HCT116 (cell line): ENCODE measurements at regions not wholly inside any gene's neighbourhood (a gene's known extent, or its start where the extent isn't known, plus 50 kb on each side); places are given as distances from the start of the nearest gene placed in this dataset.

Experiments
- ATAC-seq: fragments of 200-7000 bp; cut with Tn5 transposase; 2 replicates; pipeline ENCODE4 v1.9.1; 2020; ENCODE audit warnings: mild to moderate bottlenecking, moderate library complexity
- BruUV-seq: library from RNA; stranded (reverse); fragments of 400-500 nt; replicated peaks from 2 replicates; lab custom pipeline; 2021; lab: Mats Ljungman, UMichigan
- CTCF ChIA-PET: fragments of 300-600 bp; sonication (Branson Sonifier 250); formaldehyde crosslinking; loops from one replicate; lab custom pipeline; 2021; ENCODE audit warnings: antibody characterized with exemption; lab: Charles Lee
- POLR2A ChIA-PET: fragments of 300-600, 350-600 bp; sonication (Branson Sonifier 250); formaldehyde crosslinking; loops from one replicate; lab custom pipeline; 2021; ENCODE audit warnings: antibody characterized with exemption; lab: Charles Lee
- RAD21 ChIA-PET, 2 experiments: fragments of 300-600 bp; sonication (Branson Sonifier 250); formaldehyde crosslinking; loops; one replicate each; lab custom pipeline; 2023; ENCODE audit warnings: low total read pairs in 2 of 2; ENCODE audit not compliant: uncharacterized antibody in 2 of 2, unreplicated experiment in 2 of 2, low non-redundant PET in 1 of 2; lab: Charles Lee
- DNase-seq: peaks from one replicate; pipeline ENCODE4 v3.0.0-alpha.2; 2010; ENCODE audit warnings: low read depth, low spot score
- H2AFZ ChIP-seq: fragments of 200-600 bp; shearing (Covaris generic), sonication (generic); 2 replicates; pipeline ENCODE4 v1.6.1; 2017; ENCODE audit warnings: low read depth, mixed run types, mixed read lengths, antibody characterized with exemption, low read length; ENCODE audit not compliant: poor library complexity, severe bottlenecking
- H3K27ac ChIP-seq: 2 replicates; pipeline ENCODE4 v1.5.1; 2012; ENCODE audit warnings: low read depth, low read length
- H3K27me3 ChIP-seq: fragments of 200-600 bp; sonication (generic); 2 replicates; pipeline ENCODE4 v1.6.1; 2016; ENCODE audit warnings: mixed run types, low read length, mixed read lengths; ENCODE audit not compliant: insufficient read depth
- H3K36me3 ChIP-seq, 2 experiments: fragments of 200-500 bp in 1 of 2; fragments of 200-600 bp in 1 of 2; sonication (Bioruptor generic) in 1 of 2; sonication (generic) in 1 of 2; 2 replicates each; pipeline versions ENCODE4 v1.5.1 to v1.6.1; 2014 to 2016; ENCODE audit warnings: low read length in 2 of 2, inconsistent platforms in 1 of 2, mixed read lengths in 1 of 2, mixed run types in 1 of 2; ENCODE audit not compliant: insufficient read depth in 2 of 2, control insufficient read depth in 1 of 2
- H3K4me1 ChIP-seq, 2 experiments: fragments of 200-600 bp in 1 of 2; sonication (generic) in 1 of 2; 2 replicates each; pipeline versions ENCODE4 v1.5.1 to v1.6.1; 2012 to 2017; ENCODE audit warnings: low read length in 2 of 2, inconsistent platforms in 1 of 2, mild to moderate bottlenecking in 1 of 2, mixed read lengths in 1 of 2, mixed run types in 1 of 2, moderate library complexity in 1 of 2; ENCODE audit not compliant: insufficient read depth in 2 of 2, control insufficient read depth in 1 of 2
- H3K4me2 ChIP-seq: fragments of 200-600 bp; sonication (generic); 2 replicates; pipeline ENCODE4 v1.6.1; 2017; ENCODE audit warnings: mixed run types, low read length, mixed read lengths
- H3K4me3 ChIP-seq, 2 experiments: fragments of 200-600 bp in 1 of 2; sonication (generic) in 1 of 2; replicated peaks in 1 of 2; 2 replicates each; pipeline ENCODE4 v1.5.1; 2011 to 2016; ENCODE audit warnings: low read length in 2 of 2, control low read depth in 1 of 2, low read depth in 1 of 2, mild to moderate bottlenecking in 1 of 2, mixed read lengths in 1 of 2, mixed run types in 1 of 2
- H3K79me2 ChIP-seq: fragments of 200-600 bp; sonication (generic); 2 replicates; pipeline ENCODE4 v1.6.1; 2017; ENCODE audit warnings: mild to moderate bottlenecking, mixed run types, low read length, moderate library complexity, mixed read lengths; ENCODE audit not compliant: insufficient read depth
- H3K9ac ChIP-seq: fragments of 200-600 bp; sonication (generic); 2 replicates; pipeline ENCODE4 v1.6.1; 2016; ENCODE audit warnings: low read length, mixed read lengths
- H3K9me2 ChIP-seq: fragments of 200-600 bp; sonication (generic), shearing (Covaris generic); 2 replicates; pipeline ENCODE4 v1.6.1; 2017; ENCODE audit warnings: mixed run types, mild to moderate bottlenecking, moderate library complexity; ENCODE audit not compliant: insufficient read depth
- H3K9me3 ChIP-seq, 2 experiments: fragments of 200-500 bp in 1 of 2; fragments of 200-600 bp in 1 of 2; sonication (Bioruptor generic) in 1 of 2; sonication (generic) in 1 of 2; 2 replicates each; pipeline ENCODE4 v1.6.1; 2014 to 2017; ENCODE audit warnings: low read length in 2 of 2, mixed read lengths in 2 of 2, inconsistent platforms in 1 of 2, low read depth in 1 of 2, mild to moderate bottlenecking in 1 of 2, mixed run types in 1 of 2, moderate library complexity in 1 of 2; ENCODE audit not compliant: control insufficient read depth in 1 of 2, insufficient read depth in 1 of 2
- H4K20me1 ChIP-seq: fragments of 200-600 bp; sonication (generic), shearing (Covaris generic); 2 replicates; pipeline ENCODE4 v1.6.1; 2017; ENCODE audit warnings: mixed run types, mild to moderate bottlenecking, moderate library complexity; ENCODE audit not compliant: insufficient read depth
- POLR2A ChIP-seq: IDR thresholded peaks from 2 replicates; pipeline ENCODE4 v1.7.0; 2011; ENCODE audit warnings: borderline replicate concordance; ENCODE audit not compliant: insufficient read depth, insufficient read length; ENCODE audit errors: extremely low read depth
- intact Hi-C: fragments of 100-400 bp; cut with micrococcal nuclease; formaldehyde crosslinking; loops from 2 replicates; pipeline ENCODE4 v1.10.0; 2022
- TF ChIP-seq, protein P1 (sequence below): IDR thresholded peaks from 2 replicates; pipeline ENCODE4 v1.6.1; 2012; ENCODE audit warnings: low read depth

- intact Hi-C loops = no loop called here
- no TSS peak for BruUV-seq
- Histone ChIP-seq H3K36me3 (no peaks in the 10 kb centered on the region), H3K9ac (no peak overlapping the region), H4K20me1 (no peaks in the 10 kb centered on the region), H3K9me3 (0 out of 4 replicates have a peak, but pooled peaks cover 0 to 3% of the 10 kb centered on the region in 2 experiments), H3K9me2 (no peaks in the 10 kb centered on the region), H3K27ac (no peak overlapping the region), H2AFZ (no peak overlapping the region), H3K27me3 (peaks cover 30% of the 10 kb centered on the region), H3K4me1 (no peaks in the 10 kb centered on the region), H3K4me2 (no peak overlapping the region), H3K4me3 (no peak overlapping the region), H3K79me2 (no peaks in the 10 kb centered on the region)
- CTCF ChIA-PET = no interaction called here
- DNase-seq (no peak), ATAC-seq (no peak)
- POLR2A ChIA-PET = no interaction called here
- RAD21 ChIA-PET = no interaction called here
- TF ChIP-seq POLR2A = no peak
- TF ChIP-seq, protein P1, sequence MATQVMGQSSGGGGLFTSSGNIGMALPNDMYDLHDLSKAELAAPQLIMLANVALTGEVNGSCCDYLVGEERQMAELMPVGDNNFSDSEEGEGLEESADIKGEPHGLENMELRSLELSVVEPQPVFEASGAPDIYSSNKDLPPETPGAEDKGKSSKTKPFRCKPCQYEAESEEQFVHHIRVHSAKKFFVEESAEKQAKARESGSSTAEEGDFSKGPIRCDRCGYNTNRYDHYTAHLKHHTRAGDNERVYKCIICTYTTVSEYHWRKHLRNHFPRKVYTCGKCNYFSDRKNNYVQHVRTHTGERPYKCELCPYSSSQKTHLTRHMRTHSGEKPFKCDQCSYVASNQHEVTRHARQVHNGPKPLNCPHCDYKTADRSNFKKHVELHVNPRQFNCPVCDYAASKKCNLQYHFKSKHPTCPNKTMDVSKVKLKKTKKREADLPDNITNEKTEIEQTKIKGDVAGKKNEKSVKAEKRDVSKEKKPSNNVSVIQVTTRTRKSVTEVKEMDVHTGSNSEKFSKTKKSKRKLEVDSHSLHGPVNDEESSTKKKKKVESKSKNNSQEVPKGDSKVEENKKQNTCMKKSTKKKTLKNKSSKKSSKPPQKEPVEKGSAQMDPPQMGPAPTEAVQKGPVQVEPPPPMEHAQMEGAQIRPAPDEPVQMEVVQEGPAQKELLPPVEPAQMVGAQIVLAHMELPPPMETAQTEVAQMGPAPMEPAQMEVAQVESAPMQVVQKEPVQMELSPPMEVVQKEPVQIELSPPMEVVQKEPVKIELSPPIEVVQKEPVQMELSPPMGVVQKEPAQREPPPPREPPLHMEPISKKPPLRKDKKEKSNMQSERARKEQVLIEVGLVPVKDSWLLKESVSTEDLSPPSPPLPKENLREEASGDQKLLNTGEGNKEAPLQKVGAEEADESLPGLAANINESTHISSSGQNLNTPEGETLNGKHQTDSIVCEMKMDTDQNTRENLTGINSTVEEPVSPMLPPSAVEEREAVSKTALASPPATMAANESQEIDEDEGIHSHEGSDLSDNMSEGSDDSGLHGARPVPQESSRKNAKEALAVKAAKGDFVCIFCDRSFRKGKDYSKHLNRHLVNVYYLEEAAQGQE = no peak
Observed at GRCh38 chr2:75251896-75252295, 52.6 kb upstream of the TACR1 start.
